SH-SY5Y (cell line): ENCODE measurements at regions not wholly inside any gene's neighbourhood (a gene's known extent, or its start where the extent isn't known, plus 50 kb on each side); places are given as distances from the start of the nearest gene placed in this dataset.
A peak's percentile ranks its signal among the peaks of the same experiment; 100 is the strongest.

Source experiments
- GATA2 ChIP-seq: IDR thresholded peaks from 2 replicates; pipeline ENCODE4 v1.6.1; 2011; ENCODE audit warnings: mild to moderate bottlenecking, low read depth, low read length
- GATA3 ChIP-seq: IDR thresholded peaks from 2 replicates; pipeline ENCODE4 v1.6.1; 2011; ENCODE audit warnings: low read depth, mild to moderate bottlenecking, low read length, moderate library complexity

DNA sequence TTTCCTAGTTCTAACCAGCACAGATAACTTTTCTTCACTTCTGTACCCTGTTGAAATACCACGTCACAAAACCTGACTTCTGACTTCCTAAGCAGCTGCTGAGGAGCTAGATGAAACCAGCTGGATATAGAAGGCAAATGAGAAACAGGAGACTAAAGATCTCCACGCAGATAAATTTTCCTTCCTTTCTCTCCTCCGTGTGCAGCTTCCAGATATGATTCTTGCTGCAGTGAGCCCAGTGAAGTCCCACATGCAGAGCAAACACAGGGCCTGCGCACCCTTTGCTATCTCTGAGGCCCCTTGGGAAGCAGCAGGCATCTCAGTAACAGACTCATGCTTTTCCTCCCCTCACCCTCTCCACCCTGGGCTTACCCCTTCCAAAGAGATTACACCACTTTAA, 1638.3 kb downstream of the MAT2B start:
- TF ChIP-seq GATA2 (peak; percentile 75; the same call in 1 of the 2 replicates), GATA3 (no peak)
